Activated CD8-positive, alpha-beta memory T cell treated with anti-CD3 and anti-CD28 coated beads for 1 hour (primary cell): ENCODE measurements at regions not wholly inside any gene's neighbourhood (a gene's known extent, or its start where the extent isn't known, plus 50 kb on each side); places are given as distances from the start of the nearest gene placed in this dataset.

Source experiments
- DNase-seq, 2 donors: peaks; one replicate each; pipeline ENCODE4 v3.0.0-alpha.2; 2020; ENCODE audit warnings: low read depth in 1 of 2; ENCODE audit errors: extremely low read depth in 1 of 2

DNA sequence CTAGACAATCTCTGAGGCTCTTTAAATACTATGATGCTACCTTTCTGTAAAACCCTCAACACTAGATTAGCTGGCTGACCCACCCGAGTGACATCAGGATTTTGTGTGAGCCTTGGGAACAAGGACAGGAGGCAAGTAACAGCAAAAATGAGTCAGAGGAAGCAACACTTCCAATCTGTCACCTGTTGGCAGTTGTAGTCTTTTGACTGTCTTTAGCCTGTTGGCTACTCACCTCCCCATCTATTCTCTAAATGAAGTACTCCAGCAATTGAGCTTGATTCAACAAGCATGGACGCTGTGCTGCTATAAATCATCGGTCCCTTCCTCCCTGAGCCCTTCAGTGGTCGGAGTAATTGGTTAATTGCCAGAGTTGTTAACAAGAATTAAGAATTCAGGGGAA lies 898.7 kb downstream of the BCL11A start:
- DNase-seq: no peak

DNA sequence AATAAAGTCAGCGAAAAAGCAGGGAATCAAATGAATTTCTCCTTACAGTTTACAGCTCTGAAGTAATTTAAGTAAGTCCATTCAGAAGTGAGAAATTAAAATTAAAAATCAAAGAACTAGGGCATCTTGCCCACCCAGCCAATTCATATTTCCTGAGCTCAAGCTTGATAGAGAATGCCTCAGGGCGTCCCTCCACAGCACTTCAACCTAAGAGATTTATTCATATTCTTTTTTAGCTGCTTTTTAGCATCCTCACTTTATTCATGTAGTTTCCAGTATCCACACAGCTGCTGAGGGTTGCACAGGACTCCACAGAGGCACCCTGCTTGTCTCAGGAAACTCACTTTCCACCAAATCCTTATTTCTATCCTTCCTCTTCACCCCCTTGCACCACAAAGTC lies 900.3 kb downstream of the BCL11A start:
- DNase-seq: no peak

GRCh38 chr2:59630789-59631188 lies 922.7 kb downstream of the BCL11A start:
- DNase-seq: no peak

- DNase-seq: no peak
Measured at GRCh38 chr2:59627599-59627998, 925.9 kb downstream of the BCL11A start.

DNA sequence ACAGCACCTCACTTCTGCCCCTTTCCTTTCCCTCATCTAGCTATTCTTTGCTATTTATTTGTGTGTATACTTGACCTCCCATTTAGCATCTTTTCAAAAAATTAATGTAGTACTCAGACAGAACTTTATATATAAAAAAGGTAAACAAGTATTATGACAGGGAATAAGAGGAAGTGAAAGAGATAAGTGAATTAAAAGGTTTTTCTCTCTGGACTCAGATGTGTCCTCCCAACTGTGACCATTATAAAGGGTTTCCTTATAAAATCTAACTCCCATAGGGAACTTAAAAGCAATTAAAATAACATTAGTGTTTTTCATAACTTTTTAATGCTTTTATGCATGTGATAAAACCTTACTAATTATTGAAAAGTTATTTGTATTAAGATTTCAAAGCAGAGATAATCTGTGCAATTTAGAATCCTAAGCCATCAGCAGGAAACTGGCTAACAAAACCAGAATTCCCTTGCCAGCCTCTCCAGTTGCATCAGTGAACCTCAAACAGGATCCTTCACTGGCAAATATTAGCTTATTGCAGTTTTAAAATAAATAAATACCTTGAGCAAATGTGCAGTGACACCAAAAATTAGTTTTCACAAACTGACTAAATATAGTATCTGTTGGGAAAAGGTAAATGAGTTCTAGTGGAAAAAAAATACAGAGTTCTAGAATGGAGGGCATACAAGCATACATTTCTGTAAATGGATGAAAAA lies 930.7 kb downstream of the BCL11A start:
- no peak for DNase-seq

DNA sequence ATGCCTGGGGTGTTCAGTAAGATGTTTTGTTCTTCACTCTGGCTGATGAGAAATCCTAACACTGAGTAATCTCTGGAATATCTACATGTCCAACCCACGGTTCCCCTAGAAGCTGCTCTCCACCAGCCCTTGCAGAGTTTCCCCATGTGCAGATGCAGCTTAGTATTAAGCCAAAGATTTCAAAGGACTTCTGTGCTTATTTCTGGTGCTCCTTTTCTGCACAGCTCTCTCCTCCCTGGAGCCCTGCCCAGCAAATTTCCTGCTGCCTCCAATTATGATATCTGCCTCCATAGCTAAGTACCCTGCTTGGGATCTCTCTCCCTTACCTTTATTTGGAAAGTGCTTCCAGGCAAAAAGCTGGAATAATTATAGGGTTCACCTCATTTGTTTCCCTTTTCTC lies 949.3 kb downstream of the BCL11A start:
- DNase-seq: no peak

- no peak for DNase-seq
Measured at GRCh38 chr2:59594671-59595222, 958.7 kb downstream of the BCL11A start.

DNA sequence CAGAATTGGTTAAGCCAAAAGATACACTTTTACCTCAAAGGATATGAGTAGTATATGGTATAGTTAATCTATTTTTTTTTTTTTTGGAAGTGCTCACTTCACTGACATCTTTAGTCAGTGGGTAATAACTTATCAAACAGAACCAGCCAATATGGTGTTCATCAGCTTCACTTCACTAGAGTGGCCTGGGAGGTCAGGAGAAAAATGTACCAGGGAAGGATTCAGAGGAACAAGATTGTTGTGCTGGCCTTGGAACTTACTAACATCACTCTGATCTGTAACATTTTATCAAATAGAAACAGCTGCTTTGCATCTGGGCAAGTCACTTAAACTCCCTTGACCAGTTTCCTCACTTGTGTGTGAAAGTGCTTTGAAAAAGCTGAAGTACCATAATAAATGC lies 962.7 kb downstream of the BCL11A start:
- DNase-seq: no peak

GRCh38 chr2:59589881-59590280 lies 963.6 kb downstream of the BCL11A start:
- no peak for DNase-seq

DNA sequence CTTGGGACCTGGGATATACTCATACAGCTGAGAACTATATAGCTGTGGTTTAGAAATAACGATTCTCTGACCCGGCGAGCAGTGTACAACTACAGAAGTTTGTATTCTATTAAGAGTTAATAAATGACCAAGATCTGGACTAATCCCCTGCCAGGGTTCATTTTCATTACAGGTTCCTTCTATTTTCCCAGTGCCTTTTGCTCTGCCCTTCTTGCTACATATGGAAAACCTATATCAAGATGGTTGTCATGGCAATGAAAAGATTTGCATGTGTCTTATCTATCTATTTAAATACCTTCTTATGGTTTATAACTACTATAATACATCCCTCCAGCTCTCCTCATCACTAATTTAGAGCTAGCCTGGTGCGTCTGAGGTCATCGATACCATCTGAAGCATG lies 965.2 kb downstream of the BCL11A start:
- no peak for DNase-seq

GRCh38 chr2:59586176-59586575 lies 967.3 kb downstream of the BCL11A start:
- no peak for DNase-seq

DNA sequence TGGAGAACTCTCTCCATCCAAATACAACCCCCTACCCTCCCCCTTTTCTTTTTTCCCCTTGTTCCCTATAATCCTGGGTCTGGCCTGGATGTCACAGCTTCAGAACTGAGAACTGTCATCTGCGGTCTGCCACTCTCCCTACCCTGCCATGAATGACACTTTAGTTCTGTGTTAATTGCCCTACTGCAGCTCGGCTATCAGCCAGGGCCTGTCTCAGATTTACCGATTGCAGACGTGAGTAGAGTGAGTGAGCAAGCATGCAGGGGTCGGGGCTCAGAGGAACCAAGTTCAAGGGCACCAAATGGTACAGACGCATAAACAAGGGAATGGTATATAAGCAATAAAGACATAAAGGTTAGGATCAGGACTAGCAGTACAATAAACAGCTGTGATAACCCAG lies 967.8 kb downstream of the BCL11A start:
- DNase-seq: no peak

GRCh38 chr2:59584958-59585357 lies 968.5 kb downstream of the BCL11A start:
- no peak for DNase-seq

GRCh38 chr2:59583173-59583765 lies 970.2 kb downstream of the BCL11A start:
- no peak for DNase-seq

DNA sequence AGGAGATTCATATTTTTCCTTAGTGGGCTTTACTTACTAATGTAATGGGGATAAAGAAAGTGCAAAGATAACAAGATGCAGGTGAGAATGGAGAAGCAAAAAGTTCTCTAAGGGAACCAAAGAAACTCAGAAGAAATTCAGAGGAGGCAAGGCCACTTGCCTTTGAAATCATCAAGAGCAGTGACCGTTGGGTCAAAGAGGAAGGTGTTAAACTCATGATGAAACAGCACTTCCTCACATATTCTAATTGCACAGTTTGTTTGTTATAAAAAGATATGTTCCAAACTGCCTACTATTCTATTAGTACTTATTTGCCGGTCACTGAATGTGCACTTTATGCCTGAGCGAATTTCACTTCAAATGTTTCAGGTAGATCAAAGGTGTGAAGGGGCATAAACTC lies 975.1 kb downstream of the BCL11A start:
- no peak for DNase-seq

GRCh38 chr2:59575191-59575590 lies 978.3 kb downstream of the BCL11A start:
- DNase-seq: no peak

GRCh38 chr2:59572227-59572626 lies 981.2 kb downstream of the BCL11A start:
- no peak for DNase-seq

GRCh38 chr2:59570818-59571217 lies 982.6 kb downstream of the BCL11A start:
- DNase-seq: no peak

- DNase-seq: no peak
Measured at GRCh38 chr2:59569124-59569523, 984.3 kb downstream of the BCL11A start.

GRCh38 chr2:59568461-59568860 lies 985.0 kb downstream of the BCL11A start:
- no peak for DNase-seq

- DNase-seq: no peak
Measured at GRCh38 chr2:59567151-59567550, 986.3 kb downstream of the BCL11A start.

- DNase-seq: no peak
Measured at GRCh38 chr2:59566739-59567138, 986.7 kb downstream of the BCL11A start.

- DNase-seq: no peak
Measured at GRCh38 chr2:59561281-59561680, 992.2 kb downstream of the BCL11A start.
